Endometrium (tissue), 2 donors: ENCODE measurements at regions not wholly inside any gene's neighbourhood (a gene's known extent, or its start where the extent isn't known, plus 50 kb on each side); places are given as distances from the start of the nearest gene placed in this dataset.
"Not testable (repeated sequence)": the region's sequence is repeated elsewhere in the genome, so short reads cannot be mapped to it uniquely, and the experiment has no call there.

Experiments used
- FAIRE-seq: peaks from 2 replicates; lab custom pipeline; 2012; peaks lifted over from hg19 to GRCh38; lab: Jason Lieb, UNC
- donor health status: control.
- donor health status: control.

DNA sequence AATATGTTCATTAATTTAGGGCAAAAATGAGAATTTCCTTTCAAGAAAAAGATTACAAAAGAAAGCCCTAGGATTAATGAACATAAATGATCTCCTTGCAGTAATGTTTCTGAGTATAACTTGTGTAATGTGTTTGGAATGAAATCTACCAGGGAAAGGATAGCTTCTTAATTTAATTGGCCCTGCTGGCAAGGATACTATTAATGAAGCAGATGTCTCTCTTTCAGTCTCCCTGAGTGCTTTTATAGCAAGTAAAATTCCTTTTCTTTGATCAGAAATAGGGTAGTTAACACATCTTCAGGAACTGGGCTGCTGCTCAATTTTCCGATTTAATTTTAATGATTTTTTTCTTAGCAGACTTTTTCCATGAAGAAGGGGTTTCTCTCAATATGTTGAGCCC lies 379.4 kb upstream of the PDE3A start:
- FAIRE-seq = peak; percentile 87

DNA sequence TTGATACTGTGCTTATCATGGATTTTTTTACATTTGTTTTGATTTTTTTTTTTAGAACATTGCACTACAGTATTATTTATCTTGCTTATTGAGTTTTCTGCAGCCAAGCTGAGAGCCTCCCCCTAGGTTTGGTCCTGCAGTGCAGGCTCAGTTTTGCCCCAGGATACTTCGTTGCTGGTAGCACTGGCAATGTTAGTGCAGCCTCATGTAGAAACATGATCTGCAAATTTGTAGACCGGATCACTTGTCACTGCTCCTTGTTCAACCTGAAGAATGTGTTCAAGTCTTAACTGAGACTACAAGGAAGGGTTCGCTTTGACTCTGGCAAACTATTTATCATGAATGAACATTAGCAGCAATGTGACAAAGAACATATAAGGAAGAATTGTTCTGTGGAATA lies 377.2 kb upstream of the PDE3A start:
- no peak for FAIRE-seq

DNA sequence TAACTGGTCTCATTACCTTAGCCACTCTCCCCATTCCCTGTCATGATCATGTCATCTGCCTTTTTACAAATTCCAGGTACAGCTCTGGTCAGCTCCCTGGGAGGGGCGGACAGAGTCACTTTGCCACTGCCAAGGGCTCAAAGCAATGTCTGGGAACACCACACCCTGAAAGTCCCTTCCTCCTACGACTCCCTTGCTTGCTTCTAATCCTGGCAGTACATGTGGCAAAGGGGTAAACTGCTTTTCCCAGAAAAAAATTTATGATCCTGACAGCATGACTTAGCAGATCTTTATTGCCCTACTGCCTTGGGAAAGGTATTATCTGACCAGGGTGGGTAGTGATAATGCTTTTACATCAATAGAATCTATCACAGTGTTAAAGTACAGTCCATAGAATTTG lies 376.0 kb upstream of the PDE3A start:
- FAIRE-seq = no peak

DNA sequence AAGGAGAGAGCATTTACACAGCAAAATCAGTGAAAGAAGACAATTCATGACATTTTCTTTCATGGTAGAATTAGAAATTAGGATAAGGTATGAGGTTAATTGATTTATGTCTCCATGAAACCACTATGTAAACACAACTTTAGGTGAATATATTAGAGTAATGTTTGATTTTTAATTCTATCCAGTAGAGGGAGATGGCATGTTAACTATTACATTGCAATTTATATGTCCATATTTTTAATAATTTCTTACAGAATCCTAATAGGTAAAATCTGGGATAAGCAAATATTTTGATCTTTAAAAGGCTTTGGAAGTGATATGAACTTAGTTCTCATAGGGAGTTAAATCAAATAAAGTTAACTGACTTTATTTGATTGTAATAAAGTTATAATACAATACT lies 373.4 kb upstream of the PDE3A start:
- FAIRE-seq = peak; percentile 74

DNA sequence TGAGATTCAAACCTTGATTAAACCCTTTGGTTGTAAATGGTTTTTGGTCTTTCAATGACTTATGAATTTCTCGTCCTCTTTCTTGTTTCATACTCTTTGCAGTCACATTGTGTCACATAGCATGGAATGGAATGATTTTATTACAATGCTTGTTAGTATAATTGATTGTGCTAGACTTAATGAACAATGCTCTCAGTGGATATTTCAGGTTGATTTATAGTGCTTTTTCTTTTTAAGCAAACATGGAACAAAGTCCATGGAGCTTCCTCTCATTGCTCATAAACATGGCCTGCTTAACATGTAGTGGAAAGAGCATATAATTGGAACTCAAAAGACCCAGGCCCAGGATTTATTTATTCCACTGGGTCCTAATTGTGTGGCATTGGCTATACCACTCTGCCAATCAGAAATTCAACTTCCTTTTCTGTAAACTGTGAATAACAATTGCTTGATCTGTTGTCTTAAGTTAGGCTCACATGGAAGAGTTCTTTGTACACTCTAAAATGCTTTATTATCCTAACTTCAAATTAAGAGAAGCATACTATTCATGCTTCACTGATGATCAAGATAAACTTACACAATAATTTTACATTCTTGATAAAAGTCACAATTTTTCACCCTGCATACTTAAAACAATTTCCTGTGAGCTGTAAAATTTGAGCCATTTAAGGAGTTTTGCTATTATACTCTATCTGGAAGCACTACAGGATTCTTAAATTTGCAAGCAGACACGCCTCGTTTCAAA lies 370.5 kb upstream of the PDE3A start:
- no peak for FAIRE-seq

DNA sequence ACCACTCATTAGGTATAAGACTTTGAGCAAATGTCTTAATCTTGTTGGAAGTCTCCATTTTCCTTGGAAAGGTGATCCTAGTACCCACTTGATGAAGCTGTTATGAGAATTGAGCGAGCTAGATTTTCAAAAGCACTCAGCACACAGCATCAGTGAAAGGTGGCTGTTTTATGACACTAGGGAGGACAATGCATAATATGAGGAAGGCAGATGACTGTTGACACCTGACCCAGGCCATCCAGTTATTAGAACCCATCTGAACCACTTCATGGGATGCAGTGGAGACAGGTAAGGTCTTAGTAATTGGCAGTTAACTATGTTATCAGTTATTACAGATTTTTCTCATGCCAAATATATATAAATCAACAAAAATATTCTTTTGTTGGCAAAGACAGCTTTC lies 369.9 kb upstream of the PDE3A start:
- FAIRE-seq = no peak

DNA sequence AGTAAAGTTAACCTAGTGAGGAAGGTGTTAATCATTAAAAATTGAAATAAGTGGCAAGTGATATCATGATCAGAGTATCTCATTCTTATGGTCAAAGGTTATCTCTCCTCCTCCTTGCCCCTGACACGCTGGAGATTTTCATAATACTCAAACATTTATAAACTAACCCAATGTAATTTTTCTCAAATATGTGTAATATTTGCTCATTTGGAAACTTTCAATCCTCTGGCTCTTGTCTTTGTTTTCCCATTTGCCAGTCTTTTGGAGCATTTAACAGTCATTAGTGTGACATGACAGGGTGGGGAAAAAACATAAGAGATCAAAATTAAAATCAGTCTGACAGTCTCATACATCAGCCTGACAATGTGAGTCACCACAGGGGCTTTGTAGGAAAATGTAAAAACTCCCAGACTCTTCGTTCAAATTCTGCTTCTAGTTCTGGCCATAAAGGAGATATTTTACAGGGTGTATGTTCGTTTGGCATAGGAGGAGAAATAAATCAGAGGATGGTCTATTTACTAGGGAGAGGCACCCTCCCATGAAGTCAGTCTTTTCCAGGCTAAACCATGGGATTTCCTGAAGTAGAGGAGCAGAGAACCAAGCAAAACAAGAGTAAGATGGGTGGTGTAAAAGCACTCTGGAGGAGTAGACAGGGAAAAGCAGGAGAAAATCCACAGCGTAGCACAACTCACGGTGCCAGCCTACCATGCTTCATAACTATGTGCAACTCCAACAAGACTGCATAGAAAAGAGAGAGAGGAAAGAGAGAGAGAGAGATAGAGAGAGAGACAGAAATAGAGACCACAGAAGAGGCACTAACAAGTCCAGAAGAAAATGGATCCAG lies 369.2 kb upstream of the PDE3A start:
- no peak for FAIRE-seq

DNA sequence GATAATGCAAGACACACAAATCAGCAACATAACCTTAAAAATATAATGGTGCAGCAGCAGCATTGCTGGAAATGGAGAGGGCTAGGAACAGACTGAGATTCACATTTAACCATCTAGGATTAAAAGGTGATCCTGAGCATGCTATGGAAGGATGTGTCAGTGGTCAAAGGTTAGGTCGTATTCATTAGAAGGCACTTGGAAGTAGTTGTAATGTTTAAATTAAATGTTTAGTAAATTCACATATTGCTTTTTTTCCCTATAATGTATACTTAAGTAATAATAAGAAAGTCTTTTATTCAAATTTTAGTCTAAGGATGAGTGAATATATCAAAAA lies 368.6 kb upstream of the PDE3A start:
- no peak for FAIRE-seq

DNA sequence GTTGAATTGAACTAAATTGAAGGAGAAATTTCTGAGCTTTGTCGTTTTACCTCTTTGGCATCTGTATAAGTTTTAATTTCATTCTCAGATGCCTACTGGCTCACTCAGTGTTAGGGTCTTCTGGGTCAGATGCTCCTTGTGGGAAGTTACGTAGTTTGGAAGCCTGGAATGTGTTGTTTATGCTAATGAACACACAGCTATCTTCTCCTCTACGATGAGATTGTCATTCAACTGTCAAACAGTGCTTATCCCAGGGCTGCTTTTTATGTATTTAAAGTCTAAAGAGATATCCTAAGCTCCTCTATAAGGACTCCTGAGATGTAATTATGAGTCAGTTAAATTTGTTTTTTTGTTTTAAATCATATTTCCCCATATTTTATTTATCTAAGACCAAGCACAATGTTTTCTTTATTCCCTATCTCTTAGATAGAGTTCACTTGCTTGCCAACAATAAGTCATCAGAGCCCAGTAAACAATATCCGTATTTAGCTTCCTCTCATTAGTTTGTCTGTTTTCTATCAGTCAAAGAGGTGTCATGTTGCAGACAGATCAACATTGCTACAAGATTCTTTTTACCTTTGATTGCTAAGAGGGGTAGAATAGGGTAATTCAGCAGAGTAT lies 368.0 kb upstream of the PDE3A start:
- no peak for FAIRE-seq

DNA sequence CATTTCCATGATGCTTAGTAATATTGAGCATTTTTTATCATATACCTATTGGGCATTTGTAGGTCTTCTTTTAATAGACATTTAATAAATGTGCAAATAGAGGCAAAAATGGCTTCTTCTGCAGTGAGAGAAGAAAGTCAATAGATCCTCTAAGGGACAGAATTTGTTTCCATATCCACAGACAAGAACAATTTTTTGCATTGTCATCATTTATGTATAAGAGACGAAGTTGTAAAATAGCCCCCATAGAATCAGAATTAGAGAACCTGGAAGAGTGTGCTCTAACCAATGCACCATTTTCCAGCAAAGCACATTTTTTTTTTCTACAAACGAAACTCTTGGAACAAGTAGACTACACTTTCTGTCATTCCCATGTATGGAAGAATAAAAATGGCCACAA lies 365.1 kb upstream of the PDE3A start:
- no peak for FAIRE-seq

DNA sequence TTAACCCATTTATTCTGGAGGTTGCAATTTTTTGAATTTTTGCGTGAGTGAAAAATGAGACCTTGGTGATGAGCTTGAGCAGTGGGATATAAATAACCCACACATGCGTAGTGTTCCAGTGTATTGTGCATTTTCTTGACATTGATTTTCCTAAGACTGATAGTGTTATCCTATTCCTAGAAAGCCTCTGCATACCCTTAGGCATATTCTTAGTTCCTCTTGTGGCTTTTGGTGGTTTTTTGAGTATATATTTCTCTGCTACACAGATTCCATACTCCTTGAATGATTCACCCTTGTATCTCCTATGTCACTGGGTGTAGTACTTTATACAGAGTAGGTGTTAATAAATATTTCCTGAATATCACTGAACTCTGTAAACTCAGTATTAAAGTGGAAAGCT lies 363.4 kb upstream of the PDE3A start:
- no peak for FAIRE-seq

DNA sequence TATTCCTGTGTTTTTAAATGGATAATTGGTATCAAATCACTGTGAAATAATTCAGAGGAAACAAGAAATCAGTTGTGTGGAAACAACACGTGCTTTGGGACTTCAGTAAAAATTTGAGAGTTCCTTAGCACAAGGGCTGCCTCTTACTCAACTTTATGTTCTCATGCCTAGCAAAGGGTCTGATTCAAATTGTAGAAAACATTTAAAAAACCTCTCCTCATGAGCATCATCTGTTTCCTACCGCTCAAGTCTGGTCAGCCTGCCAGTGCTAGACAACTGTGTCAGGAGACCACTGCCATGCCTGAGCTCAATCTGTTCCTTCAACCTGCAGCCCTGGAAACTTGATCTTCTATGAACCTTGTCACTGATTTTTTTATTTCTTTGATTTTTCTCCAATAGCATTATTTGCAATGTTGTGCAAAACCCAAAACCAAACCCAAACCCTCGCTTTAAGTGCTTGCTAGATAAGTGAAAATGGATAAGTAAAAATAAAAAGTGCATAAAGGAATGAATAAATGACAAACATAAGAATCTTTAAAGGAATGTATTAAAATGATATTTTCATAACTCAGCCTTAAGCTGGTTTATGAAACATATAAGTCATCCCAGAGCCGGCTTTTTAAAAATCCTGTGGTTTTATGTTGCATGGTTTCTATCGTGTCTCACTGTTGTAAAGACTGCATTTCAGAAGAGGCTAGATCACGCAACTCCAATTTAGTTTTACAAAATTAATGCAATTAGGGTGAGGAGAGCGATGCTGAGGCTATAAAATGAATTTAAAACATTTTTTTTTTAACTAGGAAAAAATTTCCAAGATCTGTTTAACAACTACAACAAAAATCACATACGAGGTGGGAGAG lies 361.2 kb upstream of the PDE3A start:
- no peak for FAIRE-seq

DNA sequence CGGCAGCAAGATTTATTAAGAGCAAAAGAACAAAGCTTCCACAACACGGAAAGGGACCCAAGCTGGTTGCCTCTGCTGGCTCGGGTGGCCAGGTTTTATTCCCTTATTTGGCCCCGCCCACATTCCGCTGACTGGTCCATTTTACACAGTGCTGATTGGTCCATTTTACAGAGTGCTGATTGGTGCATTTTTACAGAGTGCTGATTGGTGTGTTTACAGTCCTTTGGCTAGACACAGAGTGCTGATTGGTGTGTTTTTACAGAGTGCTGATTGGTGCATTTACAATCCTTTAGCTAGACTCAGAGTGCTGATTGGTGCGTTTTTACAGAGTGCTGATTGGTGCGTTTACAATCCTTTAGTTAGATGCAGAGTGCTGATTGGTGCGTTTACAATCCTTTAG lies 358.4 kb upstream of the PDE3A start:
- not testable (repeated sequence) for FAIRE-seq

DNA sequence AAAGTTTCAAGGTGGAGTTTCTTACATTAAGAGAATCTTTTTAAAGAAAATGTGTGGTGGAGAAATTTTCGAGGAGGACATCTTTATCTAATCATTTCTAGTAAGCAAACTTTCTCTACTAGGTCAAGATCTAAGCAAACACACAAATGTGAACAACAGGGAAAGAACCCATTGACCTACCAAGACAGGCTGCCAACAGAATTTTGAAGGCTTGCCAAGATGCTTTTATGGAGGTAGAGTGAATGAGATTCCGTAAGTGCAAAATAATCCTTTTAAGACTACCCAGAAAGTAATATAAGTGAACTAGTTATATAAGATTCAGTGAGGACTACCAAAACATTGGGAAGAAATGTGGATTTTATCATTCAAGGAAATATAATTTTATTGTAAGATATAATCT lies 357.1 kb upstream of the PDE3A start:
- peak; percentile 100 for FAIRE-seq

DNA sequence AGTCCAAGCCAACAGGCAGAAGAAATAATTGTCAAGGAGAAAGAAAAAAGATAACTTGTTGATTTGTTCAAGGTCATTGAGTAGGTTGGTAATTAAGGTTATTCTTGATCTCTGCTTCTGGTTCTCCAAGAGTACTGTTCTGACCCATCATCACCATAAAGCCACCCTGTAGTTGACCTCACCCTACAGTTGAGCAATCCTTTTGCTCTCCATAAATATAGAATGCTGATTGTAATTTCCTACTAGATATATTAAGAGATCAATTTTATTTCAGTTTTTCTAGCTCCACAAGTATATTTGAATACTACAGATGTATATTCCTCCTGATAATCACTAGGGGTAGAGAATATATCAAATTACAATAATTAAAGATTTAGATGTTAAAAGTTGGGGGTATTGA lies 350.5 kb upstream of the PDE3A start:
- no peak for FAIRE-seq

DNA sequence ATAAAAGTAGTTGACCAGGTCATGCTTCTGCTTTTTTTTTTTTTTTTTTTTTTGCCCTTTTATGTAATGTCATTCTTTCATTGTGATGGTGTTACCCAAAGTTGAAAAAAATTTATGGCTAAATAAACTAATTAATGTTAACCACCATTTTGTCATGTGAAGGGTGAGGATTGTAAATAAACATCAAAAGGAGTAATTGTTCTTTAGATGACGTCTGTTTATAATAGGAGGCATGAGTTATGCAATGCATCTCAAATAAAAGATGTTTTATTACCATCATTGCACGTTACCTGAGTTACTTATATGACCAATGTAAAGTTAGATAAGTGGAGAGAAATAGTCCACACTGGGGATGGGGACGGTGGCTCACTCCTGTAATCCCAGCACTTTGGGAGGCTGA lies 349.9 kb upstream of the PDE3A start:
- no peak for FAIRE-seq

DNA sequence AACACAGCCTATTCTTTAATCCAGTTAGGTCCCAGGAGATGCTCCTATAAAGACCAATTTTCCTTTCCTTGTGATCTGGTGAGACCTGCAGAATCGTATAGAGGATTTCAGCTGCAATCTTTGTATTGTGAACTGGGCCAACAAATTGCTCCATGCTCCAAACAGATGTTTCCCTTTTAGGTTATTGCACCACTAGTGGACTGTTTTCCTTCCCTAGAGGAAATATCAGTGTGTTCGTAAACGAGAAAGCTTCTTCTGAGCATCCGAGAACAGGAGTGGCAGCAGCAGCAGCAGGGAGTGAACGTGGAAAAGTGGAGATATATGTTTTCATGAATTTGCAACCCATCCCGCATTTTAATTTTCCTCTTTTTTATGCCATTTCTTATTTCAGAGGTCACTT lies 344.1 kb upstream of the PDE3A start:
- FAIRE-seq = peak; percentile 91

DNA sequence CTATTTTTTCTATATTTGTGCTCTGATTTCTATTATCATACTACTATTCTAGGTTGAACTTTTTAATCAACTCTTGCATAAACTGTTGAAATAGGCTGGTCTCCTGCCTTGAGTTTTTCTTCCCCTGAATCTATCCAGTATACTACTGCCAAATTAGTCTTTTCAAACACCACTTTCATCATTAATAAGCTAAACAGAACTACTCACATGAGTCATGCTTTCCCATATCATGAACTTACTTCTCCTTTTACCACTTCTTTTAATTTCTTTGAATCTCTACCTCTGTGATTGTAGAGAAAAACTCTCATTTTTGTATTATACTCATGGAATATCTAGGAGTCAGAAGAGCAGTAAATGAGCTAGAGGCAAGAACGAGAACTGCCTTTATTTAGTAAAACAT lies 340.3 kb upstream of the PDE3A start:
- FAIRE-seq = no peak

DNA sequence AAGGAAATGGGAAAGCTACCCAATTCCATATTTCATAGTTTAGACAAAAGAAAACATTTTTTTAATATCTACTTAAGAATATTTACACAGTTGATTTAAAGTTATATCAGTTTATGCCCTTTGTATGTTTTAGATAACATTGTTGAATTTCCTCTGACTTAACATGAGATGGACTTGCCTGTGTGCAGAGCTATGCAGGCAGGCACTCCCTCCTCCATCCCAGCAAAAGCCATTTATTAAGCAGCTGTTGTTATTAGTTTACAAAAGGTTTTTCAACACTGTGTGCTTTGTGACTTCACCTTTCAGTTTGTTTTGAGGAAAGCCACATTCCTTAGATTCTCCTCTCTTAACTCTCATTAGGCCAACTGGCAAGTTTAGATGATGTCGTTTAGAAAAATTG lies 337.5 kb upstream of the PDE3A start:
- FAIRE-seq = peak; percentile 37

DNA sequence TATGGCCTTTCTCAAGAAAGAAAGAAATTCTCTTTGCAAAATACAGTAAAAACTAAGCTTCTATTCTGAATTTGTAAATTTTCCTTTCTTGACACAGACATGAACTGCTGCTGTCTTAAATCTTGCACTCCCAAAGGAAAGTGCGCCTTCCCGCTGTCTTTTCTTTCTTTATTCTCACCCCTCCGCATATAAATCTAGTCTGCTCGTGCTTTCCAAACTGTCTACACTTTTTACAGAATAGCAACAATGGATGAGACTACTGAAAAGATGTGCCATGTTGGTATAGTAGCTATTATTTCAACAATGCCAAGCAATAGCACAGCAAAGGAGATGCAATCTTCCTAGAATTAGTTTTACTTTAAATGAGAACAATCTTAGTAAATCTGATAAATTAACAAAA lies 328.8 kb upstream of the PDE3A start:
- no peak for FAIRE-seq

DNA sequence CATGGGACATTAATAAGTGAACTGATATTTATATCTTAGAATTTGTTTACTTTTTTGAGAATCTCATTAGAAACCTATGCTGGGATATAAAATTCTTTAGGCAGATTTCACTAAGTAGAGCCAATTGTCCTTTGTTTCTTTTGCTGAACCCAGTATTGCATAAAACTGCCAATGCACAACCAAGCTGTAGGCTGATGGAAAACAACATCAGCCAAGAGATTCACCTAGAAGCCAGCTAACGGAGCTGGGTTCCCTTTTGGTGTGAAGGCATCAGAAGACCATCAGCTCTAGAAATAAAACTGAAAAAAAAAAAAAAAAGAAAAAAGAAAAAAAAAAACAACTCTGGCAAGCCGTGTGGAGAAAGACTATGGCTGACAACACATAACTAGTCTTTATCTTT lies 328.2 kb upstream of the PDE3A start:
- no peak for FAIRE-seq

DNA sequence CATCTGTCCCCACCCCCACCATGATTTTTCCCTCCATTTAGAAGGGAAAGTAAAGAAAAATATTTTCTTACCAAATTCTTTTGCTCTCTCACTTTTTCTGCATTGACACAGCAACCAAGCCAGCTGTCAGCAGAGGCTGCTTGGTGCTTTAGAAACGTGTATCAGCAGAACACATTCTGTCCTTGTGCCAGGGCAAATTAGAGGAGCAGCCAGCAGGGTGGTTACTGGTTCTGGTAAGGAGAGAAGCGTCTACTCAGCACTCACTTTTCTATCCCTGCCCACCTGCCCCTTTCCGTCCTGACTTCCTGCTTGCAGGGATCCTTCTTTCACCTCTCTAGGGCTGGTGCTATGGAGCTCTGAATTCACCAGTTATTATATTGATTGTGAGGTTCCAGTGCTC lies 327.5 kb upstream of the PDE3A start:
- no peak for FAIRE-seq

DNA sequence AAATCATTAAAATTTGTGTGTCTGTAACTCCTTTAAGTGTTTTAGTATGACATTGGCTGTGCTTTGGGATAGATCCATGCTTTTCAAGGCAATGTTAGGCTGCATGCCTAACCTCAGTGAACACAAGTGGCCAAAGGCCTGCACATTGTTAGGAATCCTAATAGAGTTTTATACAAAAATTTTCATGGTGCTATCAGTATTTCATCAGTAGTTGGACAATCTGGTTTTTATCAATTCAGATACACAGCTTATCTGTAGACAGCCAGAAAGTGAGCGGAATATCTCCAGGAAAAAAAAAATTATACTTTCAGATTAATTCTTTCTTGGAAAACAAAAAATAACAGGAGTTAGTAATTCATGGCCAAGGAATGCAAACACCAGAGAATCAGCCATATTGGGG lies 324.0 kb upstream of the PDE3A start:
- FAIRE-seq = peak; percentile 64
